Neural cell (in vitro differentiated cells): ENCODE measurements at regions not wholly inside any gene's neighbourhood (a gene's known extent, or its start where the extent isn't known, plus 50 kb on each side); places are given as distances from the start of the nearest gene placed in this dataset.

Source experiments
- EZH2 ChIP-seq: fragments of 200-600, 300-800 bp; shearing (Covaris generic), sonication (generic); IDR thresholded peaks from 2 replicates; pipeline ENCODE4 v1.6.1; 2014; ENCODE audit warnings: antibody characterized with exemption, low read length, borderline replicate concordance, mild to moderate bottlenecking; ENCODE audit not compliant: insufficient read depth, poor library complexity, severe bottlenecking
- SMC3 ChIP-seq: fragments of 450-650 bp; conservative IDR thresholded peaks from 2 replicates; pipeline ENCODE4 v1.6.1; 2014; ENCODE audit warnings: antibody characterized with exemption, mild to moderate bottlenecking, moderate library complexity; ENCODE audit not compliant: poor library complexity
- TF ChIP-seq, protein P1 (sequence below): fragments of 450-650 bp; IDR thresholded peaks from 2 replicates; pipeline ENCODE4 v1.5.1; 2014; ENCODE audit warnings: antibody characterized with exemption, mild to moderate bottlenecking, moderate library complexity; ENCODE audit not compliant: poor library complexity, severe bottlenecking

DNA sequence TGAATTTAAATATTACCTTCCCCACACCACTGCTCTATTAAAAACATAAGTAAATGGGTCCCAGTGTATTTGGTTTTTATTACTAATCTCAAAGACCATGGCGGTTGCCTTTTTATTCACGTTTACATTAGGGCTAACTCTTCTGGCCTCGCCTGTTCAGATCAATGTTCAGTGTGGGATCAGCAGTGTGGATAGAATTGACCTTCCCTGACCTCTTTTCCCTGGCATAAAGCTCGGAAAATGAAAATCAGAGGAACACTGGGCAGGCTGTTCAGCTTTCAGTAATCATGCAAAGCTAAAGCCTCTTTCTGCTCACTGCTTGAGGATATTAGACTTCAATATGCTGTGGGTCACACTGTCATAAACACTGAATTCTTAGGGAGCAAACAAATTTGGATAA, 422.6 kb upstream of the ONECUT1 start:
- TF ChIP-seq EZH2, result no peak
- TF ChIP-seq, protein P1, sequence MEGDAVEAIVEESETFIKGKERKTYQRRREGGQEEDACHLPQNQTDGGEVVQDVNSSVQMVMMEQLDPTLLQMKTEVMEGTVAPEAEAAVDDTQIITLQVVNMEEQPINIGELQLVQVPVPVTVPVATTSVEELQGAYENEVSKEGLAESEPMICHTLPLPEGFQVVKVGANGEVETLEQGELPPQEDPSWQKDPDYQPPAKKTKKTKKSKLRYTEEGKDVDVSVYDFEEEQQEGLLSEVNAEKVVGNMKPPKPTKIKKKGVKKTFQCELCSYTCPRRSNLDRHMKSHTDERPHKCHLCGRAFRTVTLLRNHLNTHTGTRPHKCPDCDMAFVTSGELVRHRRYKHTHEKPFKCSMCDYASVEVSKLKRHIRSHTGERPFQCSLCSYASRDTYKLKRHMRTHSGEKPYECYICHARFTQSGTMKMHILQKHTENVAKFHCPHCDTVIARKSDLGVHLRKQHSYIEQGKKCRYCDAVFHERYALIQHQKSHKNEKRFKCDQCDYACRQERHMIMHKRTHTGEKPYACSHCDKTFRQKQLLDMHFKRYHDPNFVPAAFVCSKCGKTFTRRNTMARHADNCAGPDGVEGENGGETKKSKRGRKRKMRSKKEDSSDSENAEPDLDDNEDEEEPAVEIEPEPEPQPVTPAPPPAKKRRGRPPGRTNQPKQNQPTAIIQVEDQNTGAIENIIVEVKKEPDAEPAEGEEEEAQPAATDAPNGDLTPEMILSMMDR, result no peak
- TF ChIP-seq SMC3, result no peak
